Effector memory CD4-positive, alpha-beta T cell (primary cell): ENCODE measurements at regions not wholly inside any gene's neighbourhood (a gene's known extent, or its start where the extent isn't known, plus 50 kb on each side); places are given as distances from the start of the nearest gene placed in this dataset.

Source experiments
- DNase-seq, 3 donors: peaks; one replicate each; pipeline ENCODE4 v3.0.0-alpha.2; 2020
- H3K27ac ChIP-seq: 2 replicates; pipeline ENCODE4 v1.7.0; 2013; ENCODE audit warnings: mild to moderate bottlenecking, low read length, moderate library complexity; ENCODE audit not compliant: insufficient read depth, poor library complexity, severe bottlenecking
- H3K27me3 ChIP-seq: replicated peaks from 2 replicates; pipeline ENCODE4 v1.7.0; 2013; ENCODE audit warnings: mild to moderate bottlenecking, low read length; ENCODE audit not compliant: insufficient read depth, control insufficient read depth, poor library complexity, severe bottlenecking
- H3K36me3 ChIP-seq: 2 replicates; pipeline ENCODE4 v1.7.0; 2013; ENCODE audit warnings: mild to moderate bottlenecking, low read length, moderate library complexity; ENCODE audit not compliant: control insufficient read depth, insufficient read depth
- H3K4me1 ChIP-seq: 2 replicates; pipeline ENCODE4 v1.7.0; 2013; ENCODE audit warnings: low read length, mild to moderate bottlenecking; ENCODE audit not compliant: control insufficient read depth, insufficient read depth, poor library complexity, severe bottlenecking
- H3K4me3 ChIP-seq: 2 replicates; pipeline ENCODE4 v1.7.0; 2013; ENCODE audit warnings: low read length, low read depth, mild to moderate bottlenecking; ENCODE audit not compliant: insufficient read depth, poor library complexity, severe bottlenecking
- H3K9me3 ChIP-seq: 2 replicates; pipeline ENCODE4 v1.7.0; 2013; ENCODE audit warnings: mild to moderate bottlenecking, low read length, moderate library complexity; ENCODE audit not compliant: control insufficient read depth

- H3K27ac ChIP-seq, result no peak overlapping the region
- H3K9me3 ChIP-seq, result no peaks in the 10 kb centered on the region
- no peaks in the 10 kb centered on the region for H3K4me1 ChIP-seq
- DNase-seq, result no peak
- H3K27me3 ChIP-seq, result no peaks in the 10 kb centered on the region
- no peaks in the 10 kb centered on the region for H3K36me3 ChIP-seq
- H3K4me3 ChIP-seq, result no peak overlapping the region
These were observed 224.7 kb downstream of the KLF13 start for GRCh38 chr15:31551323-31551722.

GRCh38 chr15:31552482-31553099 is 226.0 kb downstream of the KLF13 start:
- DNase-seq, result no peak
- no peaks in the 10 kb centered on the region for H3K9me3 ChIP-seq

GRCh38 chr15:31554261-31554660 is 227.6 kb downstream of the KLF13 start:
- H3K27me3 ChIP-seq, result no peaks in the 10 kb centered on the region
- no peak overlapping the region for H3K27ac ChIP-seq
- no peaks in the 10 kb centered on the region for H3K9me3 ChIP-seq
- H3K4me3 ChIP-seq, result no peak overlapping the region
- DNase-seq, result no peak
- no peaks in the 10 kb centered on the region for H3K36me3 ChIP-seq
- no peaks in the 10 kb centered on the region for H3K4me1 ChIP-seq

More at GRCh38 chr15:31552482-31553099, 226.0 kb downstream of the KLF13 start:
- H3K27me3 ChIP-seq, result no peaks in the 10 kb centered on the region
- no peak overlapping the region for H3K27ac ChIP-seq
- H3K4me1 ChIP-seq, result no peaks in the 10 kb centered on the region
- no peaks in the 10 kb centered on the region for H3K36me3 ChIP-seq
- H3K4me3 ChIP-seq, result no peak overlapping the region

- Histone ChIP-seq H3K9me3 (no peaks in the 10 kb centered on the region), H3K36me3 (no peaks in the 10 kb centered on the region), H3K4me3 (no peak overlapping the region), H3K4me1 (no peaks in the 10 kb centered on the region), H3K27me3 (no peaks in the 10 kb centered on the region), H3K27ac (no peak overlapping the region)
- DNase-seq, result no peak
These were observed 228.4 kb downstream of the KLF13 start for GRCh38 chr15:31555022-31555421.

- Histone ChIP-seq H3K4me3 (no peak overlapping the region), H3K9me3 (no peaks in the 10 kb centered on the region), H3K36me3 (no peaks in the 10 kb centered on the region), H3K27me3 (no peaks in the 10 kb centered on the region), H3K4me1 (no peaks in the 10 kb centered on the region), H3K27ac (no peak overlapping the region)
- DNase-seq, result no peak
These were observed 230.0 kb downstream of the KLF13 start for GRCh38 chr15:31556494-31557150.

GRCh38 chr15:31557899-31558298 is 231.3 kb downstream of the KLF13 start:
- Histone ChIP-seq H3K4me1 (no peaks in the 10 kb centered on the region), H3K27ac (no peak overlapping the region), H3K9me3 (no peaks in the 10 kb centered on the region), H3K36me3 (no peaks in the 10 kb centered on the region), H3K27me3 (no peaks in the 10 kb centered on the region), H3K4me3 (no peak overlapping the region)
- DNase-seq, result no peak

- Histone ChIP-seq H3K9me3 (no peaks in the 10 kb centered on the region), H3K4me3 (no peak overlapping the region), H3K27ac (no peak overlapping the region), H3K4me1 (no peaks in the 10 kb centered on the region), H3K36me3 (no peaks in the 10 kb centered on the region), H3K27me3 (no peaks in the 10 kb centered on the region)
- DNase-seq, result no peak
These were observed 232.2 kb downstream of the KLF13 start for GRCh38 chr15:31558840-31559239.

- Histone ChIP-seq H3K4me3 (no peak overlapping the region), H3K9me3 (no peaks in the 10 kb centered on the region), H3K27ac (no peak overlapping the region), H3K36me3 (no peaks in the 10 kb centered on the region), H3K27me3 (no peaks in the 10 kb centered on the region), H3K4me1 (no peaks in the 10 kb centered on the region)
- DNase-seq, result no peak
These were observed 233.2 kb downstream of the KLF13 start for GRCh38 chr15:31559786-31560185.

- Histone ChIP-seq H3K9me3 (no peaks in the 10 kb centered on the region), H3K27ac (no peak overlapping the region), H3K36me3 (no peaks in the 10 kb centered on the region), H3K4me1 (no peaks in the 10 kb centered on the region), H3K27me3 (no peaks in the 10 kb centered on the region), H3K4me3 (no peak overlapping the region)
- no peak for DNase-seq
These were observed 234.0 kb downstream of the KLF13 start for GRCh38 chr15:31560643-31561042.

GRCh38 chr15:31561156-31561555 is 234.5 kb downstream of the KLF13 start:
- Histone ChIP-seq H3K4me3 (no peak overlapping the region), H3K4me1 (no peaks in the 10 kb centered on the region), H3K36me3 (no peaks in the 10 kb centered on the region), H3K27me3 (no peaks in the 10 kb centered on the region), H3K9me3 (no peaks in the 10 kb centered on the region), H3K27ac (no peak overlapping the region)
- DNase-seq, result no peak
